EH (cell line): ENCODE measurements at regions not wholly inside any gene's neighbourhood (a gene's known extent, or its start where the extent isn't known, plus 50 kb on each side); places are given as distances from the start of the nearest gene placed in this dataset.

Source experiments
- DNase-seq: peaks from one replicate; pipeline ENCODE4 v3.0.0-alpha.2; 2015; ENCODE audit warnings: low read depth

GRCh38 chr2:16050908-16051489 lies 110.6 kb downstream of the MYCN start:
- no peak for DNase-seq

GRCh38 chr2:16050261-16050907 lies 110.0 kb downstream of the MYCN start:
- DNase-seq: no peak

GRCh38 chr2:16049406-16049805 lies 109.1 kb downstream of the MYCN start:
- no peak for DNase-seq

- no peak for DNase-seq
Observed at GRCh38 chr2:16048466-16048865, 108.1 kb downstream of the MYCN start.

- no peak for DNase-seq
Observed at GRCh38 chr2:16047701-16048100, 107.4 kb downstream of the MYCN start.

GRCh38 chr2:16046649-16047048 lies 106.3 kb downstream of the MYCN start:
- no peak for DNase-seq

- DNase-seq: no peak
Observed at GRCh38 chr2:16045653-16046352, 105.5 kb downstream of the MYCN start.

- no peak for DNase-seq
Observed at GRCh38 chr2:16044946-16045456, 104.7 kb downstream of the MYCN start.

GRCh38 chr2:16043627-16044026 lies 103.3 kb downstream of the MYCN start:
- DNase-seq: no peak

GRCh38 chr2:16043192-16043591 lies 102.8 kb downstream of the MYCN start:
- no peak for DNase-seq

GRCh38 chr2:16042201-16042700 lies 101.9 kb downstream of the MYCN start:
- DNase-seq: no peak

- DNase-seq: no peak
Observed at GRCh38 chr2:16040271-16041010, 100.1 kb downstream of the MYCN start.

- no peak for DNase-seq
Observed at GRCh38 chr2:16039823-16040222, 99.5 kb downstream of the MYCN start.

GRCh38 chr2:16039055-16039454 lies 98.7 kb downstream of the MYCN start:
- DNase-seq: no peak

- no peak for DNase-seq
Observed at GRCh38 chr2:16038621-16039020, 98.3 kb downstream of the MYCN start.

GRCh38 chr2:16037808-16038457 lies 97.6 kb downstream of the MYCN start:
- no peak for DNase-seq

- DNase-seq: no peak
Observed at GRCh38 chr2:16036951-16037350, 96.6 kb downstream of the MYCN start.

- no peak for DNase-seq
Observed at GRCh38 chr2:16035747-16036745, 95.7 kb downstream of the MYCN start.

GRCh38 chr2:16034975-16035746 lies 94.8 kb downstream of the MYCN start:
- no peak for DNase-seq
